SK-N-MC (cell line): ENCODE measurements at regions not wholly inside any gene's neighbourhood (a gene's known extent, or its start where the extent isn't known, plus 50 kb on each side); places are given as distances from the start of the nearest gene placed in this dataset.

Experiments
- DNase-seq: peaks from one replicate; pipeline ENCODE4 v3.0.0-alpha.2; 2011; ENCODE audit warnings: low read depth, low spot score
- H3K27ac ChIP-seq: fragments of 200-600 bp; sonication (generic); 2 replicates; pipeline ENCODE4 v1.5.1; 2016; ENCODE audit warnings: mixed run types
- H3K36me3 ChIP-seq: fragments of 200-600 bp; sonication (generic); 2 replicates; pipeline ENCODE4 v1.6.1; 2017; ENCODE audit warnings: antibody characterized with exemption, low read length, mixed read lengths; ENCODE audit not compliant: insufficient read depth
- H3K4me3 ChIP-seq: fragments of 200-600 bp; sonication (generic); 2 replicates; pipeline ENCODE4 v1.5.1; 2016
- H3K9ac ChIP-seq: fragments of 200-600 bp; sonication (generic); 2 replicates; pipeline ENCODE4 v1.8.0; 2017; ENCODE audit warnings: mixed run types, mixed read lengths; ENCODE audit not compliant: insufficient read length
- H3K9me3 ChIP-seq: fragments of 200-600 bp; sonication (generic); 2 replicates; pipeline ENCODE4 v1.6.1; 2017; ENCODE audit warnings: low read depth, mild to moderate bottlenecking, antibody characterized with exemption, low read length, moderate library complexity, mixed read lengths
- EZH2 ChIP-seq: fragments of 200-600 bp; sonication (generic); IDR thresholded peaks from one replicate; pipeline ENCODE4 v1.6.1; 2017; ENCODE audit warnings: antibody characterized with exemption
- FOXP2 ChIP-seq: optimal IDR thresholded peaks from 2 replicates; pipeline ENCODE3; 2011; ENCODE audit warnings: mild to moderate bottlenecking, moderate library complexity; ENCODE audit not compliant: insufficient read depth; ENCODE audit errors: extremely low read length, control extremely low read depth
- POLR2AphosphoS5 ChIP-seq: IDR thresholded peaks from 2 replicates; pipeline ENCODE4 v1.6.1; 2012; ENCODE audit warnings: mild to moderate bottlenecking, low read depth, low read length, borderline replicate concordance

DNA sequence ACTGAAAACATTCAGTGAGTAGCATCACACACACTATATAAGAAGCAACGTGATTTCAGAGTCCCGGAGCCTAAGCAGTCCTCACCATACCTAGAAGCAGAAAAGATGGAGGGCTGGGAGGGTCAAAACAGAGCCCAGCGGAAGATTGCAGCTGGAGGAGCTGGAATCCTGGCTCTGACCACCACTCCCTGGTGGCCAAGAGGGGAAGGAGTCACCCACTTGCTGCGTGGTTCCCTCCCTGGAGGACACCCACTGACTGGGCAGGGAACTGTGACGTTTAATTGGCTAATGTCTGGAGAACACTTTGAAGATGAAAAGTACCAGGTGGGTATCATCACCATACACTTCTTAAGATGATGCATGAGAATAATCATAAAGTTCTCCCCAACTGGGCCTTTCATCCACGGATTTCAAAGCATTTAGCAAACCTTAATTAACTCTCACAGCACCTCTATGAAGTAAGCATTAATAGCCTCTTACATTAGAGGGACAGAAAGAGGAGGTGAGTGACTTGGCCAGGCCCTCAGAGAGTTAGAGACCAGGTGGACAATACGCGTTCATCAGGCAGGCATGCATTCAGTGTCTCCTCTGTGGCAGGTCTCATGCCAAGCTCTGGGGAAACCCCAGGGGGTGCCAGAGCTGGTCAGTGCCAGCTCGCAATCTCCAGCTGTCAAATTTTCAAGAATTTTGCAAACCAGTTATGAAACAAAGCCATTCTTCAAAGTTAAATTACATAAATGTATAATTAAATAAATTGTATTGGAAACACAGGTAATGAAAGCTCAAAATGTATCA is 137.9 kb downstream of the AXIN2 start:
- H3K9ac ChIP-seq, result no peak overlapping the region
- H3K36me3 ChIP-seq, result no peaks in the 10 kb centered on the region
- no peak overlapping the region for H3K4me3 ChIP-seq
- no peaks in the 10 kb centered on the region for H3K9me3 ChIP-seq
- no peak for TF ChIP-seq POLR2AphosphoS5
- no peak for TF ChIP-seq EZH2
- no peak for TF ChIP-seq FOXP2
- DNase-seq, result no peak
- no peak overlapping the region for H3K27ac ChIP-seq

DNA sequence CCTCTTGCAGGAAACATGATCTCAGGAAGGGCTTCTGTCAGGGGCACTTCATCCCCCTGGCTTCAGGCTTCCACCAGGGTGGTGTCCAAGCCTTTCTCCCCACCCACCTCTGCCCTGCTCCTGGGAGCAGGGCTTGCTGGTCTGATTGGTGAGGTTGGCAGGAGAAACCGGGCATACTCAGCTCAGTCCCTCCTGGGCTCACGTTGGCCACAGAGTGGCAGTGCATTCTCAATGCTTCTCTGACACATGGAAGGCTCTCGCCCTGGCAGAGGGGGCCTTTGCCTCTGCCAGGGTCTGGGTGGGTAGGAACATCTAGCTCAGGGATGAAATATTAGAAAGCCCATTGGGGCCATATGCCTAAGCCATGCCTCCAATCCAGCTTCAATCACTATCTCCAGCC is 142.8 kb downstream of the AXIN2 start:
- no peak overlapping the region for H3K4me3 ChIP-seq
- no peaks in the 10 kb centered on the region for H3K36me3 ChIP-seq
- no peak overlapping the region for H3K27ac ChIP-seq
- H3K9me3 ChIP-seq, result no peaks in the 10 kb centered on the region
- H3K9ac ChIP-seq, result no peak overlapping the region
- no peak for DNase-seq
- no peak for TF ChIP-seq POLR2AphosphoS5
- TF ChIP-seq EZH2, result no peak
- no peak for TF ChIP-seq FOXP2

DNA sequence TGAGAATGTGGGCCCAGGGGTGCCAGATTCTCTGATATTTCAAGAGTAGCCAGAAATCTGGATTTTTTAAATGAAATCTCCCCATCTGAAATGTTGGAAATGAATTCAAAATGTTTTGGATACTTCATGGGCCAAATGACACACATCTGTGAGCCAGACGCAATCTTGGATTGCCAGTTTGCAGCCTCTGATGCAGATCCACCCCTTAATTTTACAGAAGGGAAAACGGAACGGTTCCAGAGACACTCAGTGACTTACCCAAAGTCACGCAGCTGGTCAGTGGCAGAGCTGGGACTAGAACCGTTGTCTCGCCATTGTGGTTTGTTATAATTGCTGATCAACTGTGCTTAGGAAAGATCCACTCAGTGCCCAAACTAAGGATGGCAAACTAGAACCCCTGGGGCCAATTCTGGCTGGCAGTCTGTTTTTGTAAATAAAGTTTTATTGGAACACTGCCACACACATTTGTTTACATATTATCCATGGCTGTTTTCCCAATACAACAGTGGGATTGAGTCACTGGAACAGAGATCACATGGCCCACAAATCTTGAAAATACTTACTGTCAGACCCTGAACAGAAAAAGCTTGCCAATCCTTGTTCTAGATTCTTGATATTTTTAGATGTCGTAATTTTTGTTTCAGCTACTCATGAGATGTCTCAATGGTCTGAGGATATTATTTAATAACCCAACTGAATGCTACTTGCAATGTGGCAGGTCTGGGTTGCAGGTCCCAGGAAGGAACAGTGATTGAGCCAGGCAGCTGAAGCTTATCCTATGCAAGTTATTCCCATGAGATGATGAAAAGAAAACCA is 143.8 kb downstream of the AXIN2 start:
- no peak for DNase-seq
- H3K27ac ChIP-seq, result no peak overlapping the region
- H3K4me3 ChIP-seq, result no peak overlapping the region
- no peak for TF ChIP-seq EZH2
- no peak for TF ChIP-seq POLR2AphosphoS5
- no peak for TF ChIP-seq FOXP2
- no peaks in the 10 kb centered on the region for H3K9me3 ChIP-seq
- no peaks in the 10 kb centered on the region for H3K36me3 ChIP-seq
- H3K9ac ChIP-seq, result no peak overlapping the region

DNA sequence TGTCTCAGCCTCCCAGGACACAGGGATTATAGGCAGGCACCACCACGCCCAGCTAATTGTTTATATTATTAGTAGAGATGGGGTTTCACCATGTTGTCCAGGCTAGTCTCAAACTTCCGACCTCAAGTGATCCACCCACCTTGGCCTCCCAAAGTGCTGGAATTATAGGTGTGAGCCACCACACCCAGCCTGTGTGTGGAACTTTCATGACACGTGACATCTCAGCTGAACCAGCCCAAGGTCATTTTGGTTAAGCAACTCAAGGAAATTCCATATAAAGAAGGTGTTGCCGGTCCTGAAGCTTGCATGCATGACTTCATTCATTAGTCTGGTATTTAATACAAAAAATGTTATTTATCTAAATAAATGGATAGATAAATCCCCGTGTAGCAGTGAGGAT is 145.5 kb downstream of the AXIN2 start:
- Histone ChIP-seq H3K27ac (no peak overlapping the region), H3K9me3 (no peaks in the 10 kb centered on the region), H3K9ac (no peak overlapping the region), H3K36me3 (no peaks in the 10 kb centered on the region), H3K4me3 (no peak overlapping the region)
- no peak for TF ChIP-seq POLR2AphosphoS5
- TF ChIP-seq FOXP2, result no peak
- no peak for TF ChIP-seq EZH2
- DNase-seq, result no peak

DNA sequence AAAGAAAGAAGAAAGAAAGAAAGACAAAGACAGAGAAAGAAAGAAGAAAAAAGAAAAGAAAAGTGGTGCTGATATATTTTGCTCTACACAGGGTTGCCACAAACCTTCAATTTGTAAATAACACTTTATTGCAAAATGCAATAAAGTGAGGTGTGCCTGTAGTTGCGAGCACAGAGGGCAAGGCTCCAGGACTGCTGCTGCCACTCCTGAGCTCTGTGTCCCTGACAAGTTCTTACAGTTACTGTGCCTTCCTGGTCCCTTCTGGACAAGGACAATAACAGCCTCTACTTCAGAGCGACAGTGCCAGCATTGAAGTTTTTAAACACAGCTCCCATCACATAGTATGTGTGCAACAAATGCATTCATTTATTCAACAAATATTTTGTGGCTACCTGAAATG is 148.1 kb downstream of the AXIN2 start:
- Histone ChIP-seq H3K9ac (no peak overlapping the region), H3K36me3 (no peaks in the 10 kb centered on the region)
- TF ChIP-seq EZH2 (no peak), FOXP2 (no peak), POLR2AphosphoS5 (no peak)

DNA sequence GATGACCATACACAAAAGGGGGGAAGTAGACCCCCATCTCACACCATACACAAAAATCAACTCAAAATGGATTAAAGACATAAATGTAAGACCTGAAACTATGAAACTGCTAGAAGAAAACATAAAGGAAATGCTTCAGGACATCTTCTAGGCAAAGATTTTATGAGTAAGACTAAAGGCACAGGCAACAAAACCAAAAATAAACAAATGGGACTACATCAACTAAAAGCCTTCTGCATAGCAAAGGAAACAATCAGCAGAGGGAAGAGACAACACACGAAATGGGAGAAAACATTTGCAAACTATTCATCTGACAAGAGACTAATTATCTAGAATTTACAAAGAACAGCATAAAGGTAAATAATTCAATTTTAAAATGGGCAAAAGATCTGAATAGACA is 152.1 kb downstream of the AXIN2 start:
- no peak overlapping the region for H3K9ac ChIP-seq
- H3K27ac ChIP-seq, result no peak overlapping the region
- DNase-seq, result no peak
- no peak overlapping the region for H3K4me3 ChIP-seq
- no peaks in the 10 kb centered on the region for H3K9me3 ChIP-seq
- TF ChIP-seq FOXP2 (no peak), EZH2 (no peak), POLR2AphosphoS5 (no peak)
- H3K36me3 ChIP-seq, result no peaks in the 10 kb centered on the region

More for the DNA sequence above, 148.1 kb downstream of the AXIN2 start:
- no peaks in the 10 kb centered on the region for H3K9me3 ChIP-seq
- no peak for DNase-seq
- no peak overlapping the region for H3K27ac ChIP-seq
- H3K4me3 ChIP-seq, result no peak overlapping the region

DNA sequence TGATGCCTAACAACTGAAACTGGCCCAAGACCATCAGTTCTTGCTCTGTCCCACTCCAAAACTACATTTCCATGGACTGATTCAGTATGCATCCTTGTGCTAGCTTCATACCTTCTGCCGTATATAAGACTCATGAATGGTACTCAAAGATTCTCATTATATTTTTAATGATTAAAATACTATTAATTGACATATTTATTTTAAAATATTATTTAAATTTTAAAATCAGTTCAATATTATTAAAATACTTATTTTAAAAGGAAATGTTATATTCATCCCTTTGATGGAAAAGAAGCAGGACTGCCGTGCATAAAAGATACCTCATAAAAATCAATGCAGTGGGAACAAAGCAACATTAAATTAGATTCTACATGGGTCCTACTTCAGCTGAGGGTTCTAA is 153.4 kb downstream of the AXIN2 start:
- H3K9me3 ChIP-seq, result no peaks in the 10 kb centered on the region
- no peak overlapping the region for H3K9ac ChIP-seq
- no peak for TF ChIP-seq EZH2
- no peak for TF ChIP-seq FOXP2
- no peak for TF ChIP-seq POLR2AphosphoS5
- no peak overlapping the region for H3K27ac ChIP-seq
- no peak overlapping the region for H3K4me3 ChIP-seq
- no peak for DNase-seq
- no peaks in the 10 kb centered on the region for H3K36me3 ChIP-seq

DNA sequence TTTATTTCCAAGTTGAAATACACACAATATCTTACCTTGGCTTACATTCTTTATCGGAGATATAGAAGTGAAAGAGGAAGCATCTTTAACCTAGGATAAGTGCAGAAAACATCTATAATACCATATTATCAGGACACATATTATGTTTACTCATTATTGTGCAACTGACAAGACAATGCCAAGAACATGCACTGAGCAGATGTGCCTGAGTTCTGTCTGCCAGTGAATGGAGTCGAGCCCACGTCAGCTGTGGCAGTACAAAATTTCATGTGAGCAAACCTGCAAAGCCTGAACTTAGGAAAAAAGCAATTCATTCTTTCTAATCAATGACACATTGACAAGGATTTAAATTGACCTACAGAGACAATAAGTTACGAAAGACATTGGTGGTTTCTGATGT is 154.4 kb downstream of the AXIN2 start:
- no peaks in the 10 kb centered on the region for H3K9me3 ChIP-seq
- no peak overlapping the region for H3K4me3 ChIP-seq
- H3K36me3 ChIP-seq, result no peaks in the 10 kb centered on the region
- DNase-seq, result no peak
- no peak overlapping the region for H3K27ac ChIP-seq
- H3K9ac ChIP-seq, result no peak overlapping the region
- no peak for TF ChIP-seq FOXP2
- no peak for TF ChIP-seq POLR2AphosphoS5
- TF ChIP-seq EZH2, result no peak

DNA sequence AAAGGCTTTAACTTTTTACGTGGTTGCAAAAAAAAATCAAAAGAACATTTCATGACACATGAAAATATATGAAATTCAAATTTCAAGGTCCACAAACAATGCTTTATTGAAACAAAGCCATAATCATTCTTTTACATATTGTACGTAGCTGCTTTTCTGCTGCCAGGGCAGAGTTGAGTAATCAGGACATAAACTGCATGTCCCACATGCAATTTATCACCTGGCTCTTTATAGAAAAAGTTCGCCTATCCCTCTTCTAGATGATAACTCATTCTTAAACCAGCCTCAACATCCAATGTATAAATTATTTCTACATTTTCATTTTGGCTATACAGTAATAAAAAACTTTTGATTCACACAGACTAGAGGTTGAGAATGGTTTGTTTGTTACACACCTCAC is 154.9 kb downstream of the AXIN2 start:
- no peak overlapping the region for H3K4me3 ChIP-seq
- no peak for DNase-seq
- no peaks in the 10 kb centered on the region for H3K9me3 ChIP-seq
- no peak overlapping the region for H3K27ac ChIP-seq
- no peaks in the 10 kb centered on the region for H3K36me3 ChIP-seq
- no peak overlapping the region for H3K9ac ChIP-seq
- no peak for TF ChIP-seq POLR2AphosphoS5
- TF ChIP-seq EZH2, result no peak
- TF ChIP-seq FOXP2, result no peak
